ENCODE measurements at regions not wholly inside any gene's neighbourhood (a gene's known extent, or its start where the extent isn't known, plus 50 kb on each side); places are given as distances from the start of the nearest gene placed in this dataset.

- Histone ChIP-seq H3K36me3 (ENCODE audit: low read depth, missing control alignments) (no peaks in the 10 kb centered on the region), H3K27ac (no peak overlapping the region), H3K4me1 (no peaks in the 10 kb centered on the region), H3K4me3 (no peak overlapping the region), H3K27me3 (no peaks in the 10 kb centered on the region), H3K9me3 (no peaks in the 10 kb centered on the region)
- intact Hi-C loops (cut with DNase I; ENCODE audit: low total_unique reads): no loop called here
- 56 to 63% methylated on average over 2 of the region's 2 CpGs for WGBS, 2 donors
- no peak for DNase-seq
- no peak for TF ChIP-seq POLR2A (IDR thresholded peaks at IDR 0.05)
- TF ChIP-seq, protein P1, sequence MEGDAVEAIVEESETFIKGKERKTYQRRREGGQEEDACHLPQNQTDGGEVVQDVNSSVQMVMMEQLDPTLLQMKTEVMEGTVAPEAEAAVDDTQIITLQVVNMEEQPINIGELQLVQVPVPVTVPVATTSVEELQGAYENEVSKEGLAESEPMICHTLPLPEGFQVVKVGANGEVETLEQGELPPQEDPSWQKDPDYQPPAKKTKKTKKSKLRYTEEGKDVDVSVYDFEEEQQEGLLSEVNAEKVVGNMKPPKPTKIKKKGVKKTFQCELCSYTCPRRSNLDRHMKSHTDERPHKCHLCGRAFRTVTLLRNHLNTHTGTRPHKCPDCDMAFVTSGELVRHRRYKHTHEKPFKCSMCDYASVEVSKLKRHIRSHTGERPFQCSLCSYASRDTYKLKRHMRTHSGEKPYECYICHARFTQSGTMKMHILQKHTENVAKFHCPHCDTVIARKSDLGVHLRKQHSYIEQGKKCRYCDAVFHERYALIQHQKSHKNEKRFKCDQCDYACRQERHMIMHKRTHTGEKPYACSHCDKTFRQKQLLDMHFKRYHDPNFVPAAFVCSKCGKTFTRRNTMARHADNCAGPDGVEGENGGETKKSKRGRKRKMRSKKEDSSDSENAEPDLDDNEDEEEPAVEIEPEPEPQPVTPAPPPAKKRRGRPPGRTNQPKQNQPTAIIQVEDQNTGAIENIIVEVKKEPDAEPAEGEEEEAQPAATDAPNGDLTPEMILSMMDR (IDR thresholded peaks at IDR 0.05): no peak
These were observed 170.7 kb upstream of the XIST start for GRCh38 chrX:74023203-74023602.

- TF ChIP-seq POLR2A (IDR thresholded peaks at IDR 0.05): no peak
- TF ChIP-seq, protein P1 (IDR thresholded peaks at IDR 0.05): no peak
- WGBS, 2 donors: 61 to 81% methylated on average over 8 of the region's 8 CpGs
- DNase-seq: no peak
- Histone ChIP-seq H3K36me3 (ENCODE audit: low read depth, missing control alignments) (no peaks in the 10 kb centered on the region), H3K4me3 (no peak overlapping the region), H3K9me3 (no peaks in the 10 kb centered on the region), H3K27me3 (no peaks in the 10 kb centered on the region), H3K4me1 (no peaks in the 10 kb centered on the region), H3K27ac (no peak overlapping the region)
- intact Hi-C loops (cut with DNase I; ENCODE audit: low total_unique reads): no loop called here
These were observed 165.7 kb upstream of the XIST start for GRCh38 chrX:74018253-74018652.

GRCh38 chrX:74015379-74016019, 163.0 kb upstream of the XIST start:
- peak; percentile 49 for DNase-seq
- no peak for TF ChIP-seq POLR2A (IDR thresholded peaks at IDR 0.05)
- TF ChIP-seq, protein P1 (IDR thresholded peaks at IDR 0.05): peak in 2 of 3 experiments; percentile 29 to 41
- intact Hi-C loops (cut with DNase I; ENCODE audit: low total_unique reads): no loop called here
- no peak overlapping the region for H3K4me3 ChIP-seq
- no peaks in the 10 kb centered on the region for H3K36me3 ChIP-seq (ENCODE audit: low read depth, missing control alignments)
- H3K27me3 ChIP-seq: no peaks in the 10 kb centered on the region
- H3K27ac ChIP-seq: no peak overlapping the region
- no peaks in the 10 kb centered on the region for H3K9me3 ChIP-seq
- 20 to 27% methylated on average over 6 to 7 of the region's 7 CpGs for WGBS, 2 donors
- no peaks in the 10 kb centered on the region for H3K4me1 ChIP-seq

DNA sequence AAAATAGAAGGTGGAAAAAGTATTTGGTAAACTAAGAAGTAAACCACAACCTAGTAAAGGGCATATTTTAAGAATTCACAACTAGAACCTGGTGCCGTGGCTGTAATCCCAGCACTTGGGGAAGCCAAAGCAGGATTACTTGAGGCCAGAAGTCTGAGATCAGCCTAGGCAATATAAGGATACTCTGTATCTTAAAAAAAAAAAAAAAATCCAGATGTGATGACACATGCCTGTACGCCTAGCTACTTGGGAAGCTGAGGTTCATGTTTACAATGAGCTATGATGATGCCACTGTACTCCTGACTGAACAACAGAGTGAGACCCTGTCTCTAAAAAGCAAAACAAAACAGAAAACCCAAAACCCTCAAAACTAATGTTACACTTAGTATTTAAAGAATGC, 156.5 kb upstream of the XIST start:
- Histone ChIP-seq H3K9me3 (no peaks in the 10 kb centered on the region), H3K4me3 (no peak overlapping the region), H3K27ac (no peak overlapping the region), H3K36me3 (ENCODE audit: low read depth, missing control alignments) (no peaks in the 10 kb centered on the region), H3K27me3 (no peaks in the 10 kb centered on the region), H3K4me1 (no peaks in the 10 kb centered on the region)
- no peak for DNase-seq
- 67 to 82% methylated on average over 2 of the region's 2 CpGs for WGBS, 2 donors
- intact Hi-C loops (cut with DNase I; ENCODE audit: low total_unique reads): no loop called here
- TF ChIP-seq, protein P1 (IDR thresholded peaks at IDR 0.05): no peak
- no peak for TF ChIP-seq POLR2A (IDR thresholded peaks at IDR 0.05)

DNA sequence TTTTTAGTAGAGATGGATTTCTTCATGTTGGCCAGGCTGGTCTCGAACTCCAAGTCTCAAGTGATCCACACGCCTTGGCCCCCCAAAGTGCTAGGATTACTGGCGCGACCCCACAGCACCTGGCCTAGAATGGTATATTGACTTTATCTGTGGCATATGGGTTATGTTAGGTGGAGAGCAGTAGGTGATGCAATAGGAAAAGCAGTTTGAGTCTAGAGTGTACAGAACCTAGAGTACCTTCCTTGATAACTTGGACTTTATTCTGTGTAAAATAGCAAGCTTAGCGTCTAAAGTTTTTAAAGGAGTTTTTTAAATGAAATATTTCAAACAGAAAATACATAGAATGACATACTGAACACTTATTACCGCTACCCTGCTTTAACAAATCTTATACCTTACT, 139.5 kb upstream of the XIST start:
- Histone ChIP-seq H3K4me1 (no peaks in the 10 kb centered on the region), H3K9me3 (no peaks in the 10 kb centered on the region), H3K4me3 (no peak overlapping the region), H3K27me3 (no peaks in the 10 kb centered on the region), H3K27ac (no peak overlapping the region), H3K36me3 (ENCODE audit: low read depth, missing control alignments) (no peaks in the 10 kb centered on the region)
- intact Hi-C loops (cut with DNase I; ENCODE audit: low total_unique reads): no loop called here
- WGBS, 2 donors: 90 to 96% methylated on average over 6 of the region's 6 CpGs
- no peak for DNase-seq
- no peak for TF ChIP-seq POLR2A (IDR thresholded peaks at IDR 0.05)
- TF ChIP-seq, protein P1 (IDR thresholded peaks at IDR 0.05): no peak

Measured in testis (tissue), 2 donors.